ENCODE measurements at regions not wholly inside any gene's neighbourhood (a gene's known extent, or its start where the extent isn't known, plus 50 kb on each side); places are given as distances from the start of the nearest gene placed in this dataset.

DNA sequence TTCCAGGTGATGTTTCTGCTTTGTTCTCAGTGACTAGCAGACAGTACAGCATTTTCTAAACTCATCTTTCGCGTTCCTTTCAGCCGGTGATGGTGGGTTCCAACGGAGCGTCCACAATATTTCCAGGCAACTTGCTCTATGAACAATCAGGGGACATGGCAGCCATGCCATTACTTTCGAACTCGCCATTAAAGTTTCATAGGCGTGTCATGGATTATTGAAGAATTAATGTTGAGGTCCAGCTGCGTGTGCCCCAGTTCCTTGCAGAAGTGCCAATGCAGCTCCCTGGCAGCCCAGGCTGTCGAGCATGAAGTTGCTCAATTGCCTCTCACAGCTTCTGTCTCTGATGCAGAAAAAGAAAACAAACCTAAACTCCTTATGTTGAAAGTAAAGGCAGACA is 262.2 kb downstream of the IRX2 start:
- no peak for DNase-seq (ENCODE audit: low read depth)

DNA sequence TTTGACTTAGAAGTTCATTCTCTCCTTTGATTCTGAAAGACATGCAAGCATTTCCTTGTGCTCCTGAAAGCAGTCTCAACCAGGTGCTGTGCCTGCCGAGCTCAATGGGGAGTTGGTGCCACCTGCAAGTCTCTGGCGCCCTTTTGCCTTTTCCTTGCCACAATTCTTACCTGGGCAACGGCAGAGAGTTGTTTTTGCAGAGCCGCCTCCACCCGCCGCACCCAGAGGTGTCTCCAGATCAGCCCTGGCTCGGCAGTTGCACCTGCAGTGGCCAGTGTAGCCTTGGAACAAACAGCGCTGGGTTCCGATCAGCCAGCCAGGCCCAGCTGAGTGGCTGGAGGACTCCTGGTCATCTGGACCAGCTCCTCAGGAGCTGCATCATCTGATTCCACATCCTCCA is 262.9 kb downstream of the IRX2 start:
- DNase-seq (ENCODE audit: low read depth): no peak

GRCh38 chr5:2487152-2487763 is 264.2 kb downstream of the IRX2 start:
- no peak for DNase-seq (ENCODE audit: low read depth)

DNA sequence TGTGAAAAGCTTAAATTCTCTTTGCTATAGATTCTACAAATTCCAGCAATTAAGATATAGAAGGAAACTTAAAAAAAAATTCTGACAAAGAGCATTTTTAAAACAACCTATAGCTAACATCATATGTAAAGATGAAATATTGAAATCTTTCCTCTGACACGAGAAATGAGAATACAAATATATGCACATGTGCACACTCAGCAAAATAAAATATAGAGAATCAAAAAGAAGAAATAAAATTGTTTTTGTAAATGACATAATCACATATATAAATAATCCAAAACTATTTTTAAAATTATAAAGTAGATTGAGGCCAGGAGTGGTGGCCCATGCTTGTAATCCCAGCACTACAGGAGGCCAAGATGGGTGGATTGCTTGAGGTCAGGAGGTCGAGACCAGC is 265.1 kb downstream of the IRX2 start:
- DNase-seq (ENCODE audit: low read depth): no peak

- DNase-seq (ENCODE audit: low read depth): no peak
Measured at GRCh38 chr5:2482778-2483177, 268.7 kb downstream of the IRX2 start.

GRCh38 chr5:2480871-2481270 is 270.6 kb downstream of the IRX2 start:
- DNase-seq (ENCODE audit: low read depth): no peak

DNA sequence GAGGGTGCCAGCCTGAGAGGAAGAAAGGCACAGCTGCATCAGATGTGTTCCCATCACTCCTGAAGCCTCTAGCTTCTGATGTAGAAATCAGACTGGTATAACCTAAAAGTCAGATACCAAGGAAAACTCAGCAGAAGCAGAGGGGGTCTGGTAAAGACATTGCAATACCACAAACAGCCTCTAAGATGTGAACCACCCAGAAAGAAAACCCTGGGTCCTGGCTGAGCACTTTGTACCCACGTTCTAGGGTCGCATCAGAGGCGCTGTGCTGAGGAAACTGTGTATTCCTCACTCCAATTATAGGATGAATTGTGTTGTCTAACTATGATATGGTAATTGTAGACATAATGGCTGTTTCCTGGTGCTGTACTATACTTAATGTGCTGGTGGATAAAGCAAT is 275.6 kb downstream of the IRX2 start:
- no peak for DNase-seq (ENCODE audit: low read depth)

GRCh38 chr5:2472670-2473069 is 278.8 kb downstream of the IRX2 start:
- DNase-seq (ENCODE audit: low read depth): no peak

DNA sequence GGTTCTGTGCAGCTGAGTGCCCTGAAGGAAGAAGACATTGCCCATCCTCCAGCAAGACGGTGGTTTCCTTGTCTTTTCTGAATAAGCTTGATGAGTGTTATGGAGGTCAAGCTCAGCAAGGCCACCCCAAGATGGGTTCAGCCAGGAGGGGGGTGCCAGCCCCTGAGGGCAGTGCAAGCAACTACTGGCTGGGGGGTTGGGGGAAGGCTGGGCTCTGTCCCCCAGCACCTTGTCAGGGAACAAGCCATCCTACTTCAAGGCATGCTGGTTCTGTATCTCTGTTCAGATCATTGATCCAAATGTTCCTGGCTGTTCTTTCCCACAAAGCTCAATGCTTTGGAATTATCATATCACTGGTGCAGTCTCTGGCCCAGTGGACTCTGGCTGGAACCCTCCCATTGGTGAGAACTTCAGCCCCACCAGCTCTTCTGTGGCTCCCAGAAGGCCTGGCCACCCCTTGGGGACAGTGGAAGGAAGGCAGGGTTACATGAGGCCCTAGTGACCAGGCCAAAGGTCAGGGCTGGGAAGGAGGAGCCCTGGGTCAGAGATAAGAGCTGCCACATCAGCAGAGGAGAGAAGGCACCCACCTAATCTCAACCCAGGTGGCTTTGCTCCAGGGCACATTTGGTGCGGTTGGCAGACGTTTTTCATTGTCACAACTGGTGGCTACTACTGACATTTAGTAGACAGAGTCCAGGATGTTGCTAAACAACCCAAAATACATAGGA is 280.2 kb downstream of the IRX2 start:
- DNase-seq (ENCODE audit: low read depth): no peak

GRCh38 chr5:2466966-2467365 is 284.5 kb downstream of the IRX2 start:
- DNase-seq (ENCODE audit: low read depth): no peak

DNA sequence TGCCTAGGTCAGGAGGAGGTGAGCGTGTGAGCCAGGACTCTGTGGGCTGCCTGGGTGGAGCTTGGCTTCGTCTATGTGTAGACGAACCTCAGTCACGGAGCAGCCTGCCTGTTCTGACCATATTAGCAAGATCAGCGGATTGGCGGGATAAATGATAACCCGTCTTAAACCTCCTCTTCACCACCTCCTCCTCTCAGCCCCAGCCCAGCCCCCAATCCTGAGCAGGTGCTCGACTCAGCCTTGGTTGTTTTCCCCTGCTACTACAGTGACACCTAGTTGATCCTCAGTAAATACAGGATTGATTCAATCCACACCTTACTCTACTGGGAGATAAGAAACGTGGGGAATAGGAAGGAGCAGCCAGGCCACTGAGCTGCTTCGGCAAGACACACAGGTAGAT is 286.1 kb downstream of the IRX2 start:
- DNase-seq (ENCODE audit: low read depth): no peak

GRCh38 chr5:2464141-2464540 is 287.3 kb downstream of the IRX2 start:
- DNase-seq (ENCODE audit: low read depth): no peak

DNA sequence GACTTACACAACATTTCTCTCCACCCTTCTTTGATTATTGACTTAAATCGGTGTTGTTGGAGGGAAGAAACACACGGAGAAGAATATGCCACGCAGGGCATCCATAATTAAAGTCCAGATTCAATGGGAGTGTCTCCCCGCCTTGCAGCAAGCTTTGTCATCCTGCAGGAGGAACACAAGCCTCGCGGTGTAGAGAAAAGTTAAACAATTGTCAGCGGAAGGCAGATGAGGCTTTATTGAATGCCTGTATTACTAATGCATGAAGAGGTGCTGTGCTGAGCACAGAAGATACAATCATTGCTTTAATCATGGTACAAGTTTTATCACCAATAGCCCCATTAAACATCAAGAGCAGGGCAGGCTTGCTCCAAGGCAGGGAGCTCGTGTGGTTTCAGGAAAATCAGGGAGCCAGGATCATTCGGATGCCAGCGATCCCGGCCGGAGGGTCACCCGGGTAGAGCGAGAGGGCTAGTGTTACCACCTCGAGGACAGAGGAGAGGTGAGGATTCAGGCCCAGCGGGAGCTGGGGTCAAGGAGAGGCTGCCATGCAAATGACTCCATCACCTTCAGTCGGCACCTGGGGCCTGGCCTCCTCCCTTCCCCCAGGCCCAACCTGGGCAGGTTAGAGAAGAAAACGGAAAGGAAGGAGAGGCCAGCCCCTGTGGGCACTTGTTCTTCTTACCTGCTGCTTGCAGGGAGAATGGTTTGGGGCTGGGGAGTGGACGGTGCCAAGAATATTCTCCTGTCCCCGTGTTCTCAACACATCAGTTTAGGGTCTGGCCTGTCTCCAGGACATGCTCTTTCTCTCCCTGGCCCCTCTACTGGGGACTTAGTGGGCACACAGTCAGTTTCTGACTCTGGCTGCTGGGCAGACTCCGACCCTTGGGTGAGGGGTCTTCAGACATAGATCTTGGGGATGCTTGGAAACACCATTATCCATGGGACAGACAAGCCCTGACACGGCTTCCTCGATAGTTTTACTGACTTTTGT is 289.5 kb downstream of the IRX2 start:
- DNase-seq (ENCODE audit: low read depth): no peak

GRCh38 chr5:2460098-2460497 is 291.4 kb downstream of the IRX2 start:
- no peak for DNase-seq (ENCODE audit: low read depth)

DNA sequence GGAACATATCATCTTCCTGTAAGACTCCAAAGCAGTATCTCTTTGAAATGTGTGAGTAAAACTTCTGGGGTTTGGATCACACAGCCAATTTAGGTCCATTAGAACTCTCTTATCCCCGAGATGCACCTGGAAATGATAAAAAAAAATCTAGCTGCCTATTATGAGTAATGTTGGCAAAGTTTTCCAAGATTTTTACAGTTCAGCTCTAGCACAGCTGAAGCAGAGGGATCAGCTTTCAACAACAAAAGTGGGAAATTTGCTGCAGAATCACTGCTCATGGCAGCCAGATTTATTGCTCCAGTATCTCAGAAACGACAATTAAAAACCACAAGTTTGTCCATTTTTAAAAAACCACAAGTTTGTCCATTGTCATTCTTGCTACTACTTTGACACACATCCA is 292.2 kb downstream of the IRX2 start:
- DNase-seq (ENCODE audit: low read depth): no peak

DNA sequence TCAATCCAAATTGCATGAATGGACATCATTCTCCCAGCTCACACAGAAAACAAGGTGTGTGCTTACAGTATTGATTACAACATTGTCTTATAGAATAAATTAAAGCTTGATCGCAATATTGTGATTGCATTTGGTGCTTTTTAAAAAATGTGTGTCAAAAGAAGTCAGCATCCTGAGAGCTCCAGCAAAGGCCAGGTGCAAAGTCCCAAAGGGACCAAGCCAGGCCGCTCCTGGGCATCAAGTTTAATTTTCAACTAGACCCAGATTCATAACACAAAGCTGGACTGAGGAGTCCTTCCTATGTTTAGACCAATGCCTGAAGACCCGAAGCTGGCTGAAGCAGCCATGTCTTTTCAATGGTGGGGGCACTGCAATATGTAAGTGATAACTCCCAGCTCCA is 295.6 kb downstream of the IRX2 start:
- no peak for DNase-seq (ENCODE audit: low read depth)

GRCh38 chr5:2454876-2455275 is 296.6 kb downstream of the IRX2 start:
- DNase-seq (ENCODE audit: low read depth): no peak

DNA sequence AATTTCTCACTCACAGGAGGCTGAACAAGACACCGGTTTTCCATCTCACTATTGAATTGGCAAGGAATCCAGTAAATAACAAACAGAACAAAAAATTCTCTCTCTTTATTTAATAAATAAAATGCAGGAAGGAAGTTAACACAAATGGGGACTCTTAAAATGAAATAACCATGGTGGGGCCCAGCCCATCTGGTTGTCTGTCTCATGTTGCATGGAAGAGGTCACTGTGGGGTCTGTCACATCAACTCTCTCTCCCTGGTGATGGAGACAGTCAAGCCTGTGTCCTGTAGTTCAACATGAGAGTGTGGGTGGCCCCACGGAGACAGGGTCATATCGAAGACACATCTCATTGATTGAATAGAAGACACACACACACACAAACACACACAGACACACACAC is 297.7 kb downstream of the IRX2 start:
- DNase-seq (ENCODE audit: low read depth): no peak

DNA sequence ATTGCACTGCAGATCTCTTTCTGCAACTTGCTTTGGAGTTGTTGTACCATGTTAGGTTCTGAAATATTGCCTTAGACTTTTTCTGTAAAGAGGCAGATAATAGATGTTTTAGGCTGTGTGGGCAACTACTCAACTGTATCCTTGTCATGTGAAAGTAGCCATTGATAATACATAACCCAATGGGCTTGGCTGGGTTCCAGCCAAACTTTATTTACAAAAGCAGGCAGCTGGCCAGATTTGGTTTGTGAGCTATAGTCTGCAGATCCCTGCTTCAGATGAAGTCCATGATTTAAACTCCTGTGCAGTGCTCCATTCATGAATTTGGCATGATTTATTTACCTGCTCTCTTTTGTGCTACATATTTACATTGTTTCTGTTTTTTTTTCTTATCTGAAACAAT is 300.4 kb downstream of the IRX2 start:
- DNase-seq (ENCODE audit: low read depth): no peak

DNA sequence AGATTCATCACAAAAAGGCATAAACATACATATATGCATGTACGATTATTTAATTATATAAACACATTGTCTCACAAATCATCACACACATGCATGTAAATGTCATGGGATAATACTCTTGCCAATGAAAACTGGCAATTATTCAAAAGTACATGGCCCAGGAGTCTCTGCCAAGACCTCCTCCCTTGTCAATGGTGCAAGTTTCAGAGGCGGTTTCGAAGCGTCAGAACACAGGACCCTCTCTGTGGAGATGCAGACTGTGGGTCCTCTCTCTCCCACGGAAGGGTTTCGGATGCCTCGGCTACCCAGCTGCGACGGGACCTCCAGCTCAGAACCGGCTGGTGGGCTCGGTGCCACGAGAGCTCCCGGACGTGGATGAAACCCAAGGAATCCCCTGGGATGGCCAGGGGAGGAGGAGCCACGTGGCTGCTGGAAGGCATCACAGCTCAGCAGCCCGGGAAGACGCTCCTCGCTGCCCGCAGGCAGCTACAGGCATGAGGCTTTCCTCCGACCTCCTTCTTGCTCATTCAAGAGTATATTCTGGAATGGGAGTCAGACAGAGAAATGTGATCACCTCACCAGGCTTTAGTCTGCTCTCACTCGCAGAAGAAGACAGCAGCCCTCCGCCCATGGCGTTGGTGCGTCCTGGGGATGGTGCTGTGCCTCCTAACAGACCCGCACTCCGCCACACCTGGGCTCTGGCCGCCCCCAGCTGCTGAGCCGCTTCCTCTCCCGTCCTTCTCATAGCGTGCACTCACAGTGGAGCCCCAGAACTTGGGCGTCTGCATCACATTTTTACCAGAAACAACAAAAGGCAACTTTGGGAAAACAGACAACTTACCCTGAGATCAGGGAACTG is 308.8 kb downstream of the IRX2 start:
- no peak for DNase-seq (ENCODE audit: low read depth)

DNA sequence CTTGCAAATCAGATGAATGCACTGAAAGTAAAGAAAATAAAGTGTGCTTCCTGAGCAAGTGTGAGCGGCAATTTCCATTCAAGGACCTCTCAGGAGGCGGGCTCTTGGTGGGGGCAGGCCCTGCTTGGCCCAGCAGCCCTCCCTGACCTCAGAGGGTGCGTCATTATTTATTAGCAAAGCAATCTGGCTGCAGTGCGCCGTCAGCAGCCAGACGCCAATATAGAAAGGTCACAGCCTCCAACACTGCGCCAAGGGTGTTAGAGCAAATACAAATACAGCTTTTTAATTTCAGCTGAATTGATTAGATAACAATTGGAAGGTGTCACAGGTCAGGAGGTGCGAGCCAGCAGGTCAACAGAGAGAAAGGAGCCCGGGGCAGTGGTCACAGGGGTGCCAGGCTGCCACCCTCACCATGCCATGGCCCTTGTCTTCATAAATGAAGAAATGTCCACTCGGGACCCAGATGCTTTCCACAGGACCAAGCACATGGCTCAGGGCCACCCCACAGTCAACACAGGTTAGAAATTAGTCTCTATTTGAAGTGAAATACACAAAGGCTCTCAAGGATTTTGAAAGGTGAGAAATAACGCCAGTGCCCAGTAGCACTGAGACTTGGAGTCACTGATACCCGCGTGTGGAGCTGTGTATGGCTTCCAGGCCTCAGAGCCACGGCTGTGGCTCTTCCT is 309.8 kb downstream of the IRX2 start:
- DNase-seq (ENCODE audit: low read depth): no peak

Data from stimulated activated CD8-positive, alpha-beta memory T cell treated with anti-CD3 and anti-CD28 coated beads, Interleukin-15, amount 100 ng/mL, for 24 hours (primary cell).